SK-N-SH (cell line): ENCODE measurements at regions not wholly inside any gene's neighbourhood (a gene's known extent, or its start where the extent isn't known, plus 50 kb on each side); places are given as distances from the start of the nearest gene placed in this dataset.

Source experiments
- CTCF ChIA-PET: fragments of 300-600, 350-600 bp; formaldehyde crosslinking; extraction: SDS; loops from one replicate; lab custom pipeline; 2021; lab: Yijun Ruan, JAX
- POLR2A ChIA-PET: fragments of 350-600 bp; sonication (Branson Sonifier 250); formaldehyde crosslinking; extraction: SDS; loops from one replicate; lab custom pipeline; 2020; ENCODE audit warnings: antibody characterized with exemption, inconsistent platforms; lab: Yijun Ruan, JAX
- DNase-seq: peaks from one replicate; pipeline ENCODE4 v3.0.0; 2012
- H2AFZ ChIP-seq: fragments of 200-600 bp; sonication (generic); 2 replicates; pipeline ENCODE4 v1.8.1; 2016; ENCODE audit warnings: antibody characterized with exemption, mild to moderate bottlenecking, low read depth
- H3F3A ChIP-seq: fragments of 200-600 bp; sonication (generic); replicated peaks from 2 replicates; pipeline ENCODE3; 2016; ENCODE audit warnings: antibody characterized with exemption, mild to moderate bottlenecking; ENCODE audit not compliant: insufficient read depth
- H3K27ac ChIP-seq, 2 experiments: fragments of 200-500 bp in 1 of 2; fragments of 200-600 bp in 1 of 2; sonication (Bioruptor generic) in 1 of 2; sonication (generic), shearing (Covaris generic) in 1 of 2; 2 replicates each; pipeline versions ENCODE4 v1.5.1 to v1.6.1; 2014 to 2016; ENCODE audit warnings: low read depth in 2 of 2, inconsistent platforms in 1 of 2, low read length in 1 of 2, mild to moderate bottlenecking in 1 of 2, mixed read lengths in 1 of 2
- H3K27me3 ChIP-seq: fragments of 200-600 bp; sonication (generic), shearing (Covaris generic); 2 replicates; pipeline ENCODE4 v1.6.1; 2016; ENCODE audit warnings: mixed run types; ENCODE audit not compliant: insufficient read depth
- H3K36me3 ChIP-seq, 2 experiments: fragments of 200-500 bp in 1 of 2; fragments of 200-600 bp in 1 of 2; sonication (Bioruptor generic) in 1 of 2; sonication (generic) in 1 of 2; replicated peaks in 1 of 2; 2 replicates each; pipeline versions ENCODE3 to v1.5.1; 2014 to 2016; ENCODE audit warnings: low read length in 1 of 2, mild to moderate bottlenecking in 1 of 2; ENCODE audit not compliant: insufficient read depth in 2 of 2, control insufficient read depth in 1 of 2
- H3K4me1 ChIP-seq, 2 experiments: fragments of 200-500 bp in 1 of 2; fragments of 200-600 bp in 1 of 2; sonication (Bioruptor generic) in 1 of 2; sonication (generic), shearing (Covaris generic) in 1 of 2; 2 replicates each; pipeline versions ENCODE4 v1.5.1 to v1.6.1; 2014 to 2016; ENCODE audit warnings: low read depth in 1 of 2, low read length in 1 of 2, mixed run types in 1 of 2; ENCODE audit not compliant: insufficient read depth in 2 of 2, control insufficient read depth in 1 of 2
- H3K4me2 ChIP-seq: fragments of 200-600 bp; sonication (generic), shearing (Covaris generic); 2 replicates; pipeline ENCODE4 v1.6.1; 2017; ENCODE audit warnings: mixed run types
- H3K4me3 ChIP-seq, 2 experiments: fragments of 200-500 bp in 1 of 2; fragments of 200-600 bp in 1 of 2; sonication (Bioruptor generic) in 1 of 2; sonication (generic), shearing (Covaris generic) in 1 of 2; 2 replicates each; pipeline versions ENCODE4 v1.5.1 to v1.8.1; 2014 to 2016; ENCODE audit warnings: low read depth in 2 of 2, inconsistent platforms in 1 of 2, low read length in 1 of 2, mild to moderate bottlenecking in 1 of 2, mixed read lengths in 1 of 2, moderate library complexity in 1 of 2
- H3K79me2 ChIP-seq: fragments of 200-600 bp; sonication (generic); 2 replicates; pipeline ENCODE4 v1.8.1; 2017; ENCODE audit warnings: mild to moderate bottlenecking; ENCODE audit not compliant: insufficient read depth
- H3K9ac ChIP-seq: fragments of 200-600 bp; sonication (generic); 2 replicates; pipeline ENCODE4 v1.6.1; 2017; ENCODE audit warnings: mixed run types
- H3K9me2 ChIP-seq: fragments of 200-600 bp; sonication (generic); 2 replicates; pipeline ENCODE4 v1.6.1; 2017; ENCODE audit warnings: mixed run types
- H3K9me3 ChIP-seq: fragments of 200-600 bp; sonication (generic); 2 replicates; pipeline ENCODE4 v1.6.1; 2017; ENCODE audit warnings: mixed run types, mild to moderate bottlenecking, moderate library complexity
- H4K20me1 ChIP-seq: fragments of 200-600 bp; sonication (generic); 2 replicates; pipeline ENCODE4 v1.6.1; 2017; ENCODE audit warnings: mild to moderate bottlenecking, mixed run types; ENCODE audit not compliant: insufficient read depth
- ELF1 ChIP-seq: IDR thresholded peaks from 2 replicates; pipeline ENCODE4 v1.4.0; 2012
- EP300 ChIP-seq, 2 experiments: IDR thresholded peaks; 2 replicates each; pipeline versions ENCODE4 v1.4.0 to v1.6.1; 2012; ENCODE audit warnings: borderline replicate concordance in 1 of 2, low read depth in 1 of 2, low read length in 1 of 2
- EZH2phosphoT487 ChIP-seq: fragments of 200-600 bp; sonication (generic); IDR thresholded peaks from 2 replicates; pipeline ENCODE4 v1.6.1; 2017; ENCODE audit warnings: low read depth, mixed run types, mild to moderate bottlenecking, antibody characterized with exemption, moderate library complexity, borderline replicate concordance
- FOSL2 ChIP-seq: IDR thresholded peaks from 2 replicates; pipeline ENCODE4 v1.4.0; 2012; ENCODE audit warnings: low read depth, mild to moderate bottlenecking, moderate library complexity, borderline replicate concordance
- FOXJ3 ChIP-seq: sonication (generic); formaldehyde crosslinking; IDR thresholded peaks from 2 replicates; pipeline ENCODE4 v1.5.1; 2020; ENCODE audit warnings: mild to moderate bottlenecking, missing genetic modification reagents
- GABPA ChIP-seq: IDR thresholded peaks from 2 replicates; pipeline ENCODE4 v1.4.0; 2012; ENCODE audit warnings: low read depth, mild to moderate bottlenecking
- GATA2 ChIP-seq: sonication (generic); formaldehyde crosslinking; IDR thresholded peaks from 2 replicates; pipeline ENCODE4 v1.5.0; 2020; ENCODE audit warnings: mild to moderate bottlenecking, missing genetic modification reagents
- MEF2A ChIP-seq: IDR thresholded peaks from 2 replicates; pipeline ENCODE4 v1.4.0; 2012; ENCODE audit warnings: low read depth, borderline replicate concordance
- NFIC ChIP-seq: IDR thresholded peaks from 2 replicates; pipeline ENCODE4 v1.4.0; 2012; ENCODE audit warnings: borderline replicate concordance
- NRF1 ChIP-seq: IDR thresholded peaks from 2 replicates; pipeline ENCODE4 v1.6.1; 2012; ENCODE audit warnings: low read depth, mild to moderate bottlenecking, low read length
- SIN3A ChIP-seq: IDR thresholded peaks from 2 replicates; pipeline ENCODE4 v1.6.1; 2012; ENCODE audit warnings: low read depth, mild to moderate bottlenecking, low read length, moderate library complexity, borderline replicate concordance
- TAF1 ChIP-seq: IDR thresholded peaks from 2 replicates; pipeline ENCODE4 v1.6.1; 2012; ENCODE audit warnings: low read depth, mild to moderate bottlenecking, low read length, moderate library complexity, borderline replicate concordance
- TCF12 ChIP-seq: IDR thresholded peaks from 2 replicates; pipeline ENCODE4 v1.4.0; 2012
- YY1 ChIP-seq: IDR thresholded peaks from 2 replicates; pipeline ENCODE4 v1.4.0; 2012; ENCODE audit warnings: low read depth, mild to moderate bottlenecking
- WGBS: methylation state at CpG from one replicate; pipeline ENCODE4 v1.1.6; 2017; ENCODE audit warnings: low lambda C conversion rate; 5-methylcytosine and 5-hydroxymethylcytosine counted together
- TF ChIP-seq, protein P1 (sequence below): IDR thresholded peaks from 2 replicates; pipeline ENCODE4 v1.4.0; 2012; ENCODE audit warnings: low read depth, borderline replicate concordance
- TF ChIP-seq, protein P2 (sequence below): IDR thresholded peaks from 2 replicates; pipeline ENCODE4; 2012
- TF ChIP-seq, protein P3 (sequence below): fragments of 200-600 bp; sonication (generic); IDR thresholded peaks from 2 replicates; pipeline ENCODE4 v1.6.1; 2017; ENCODE audit warnings: antibody characterized with exemption, mild to moderate bottlenecking, moderate library complexity
- TF ChIP-seq, protein P4 (sequence below): IDR thresholded peaks from 2 replicates; pipeline ENCODE4 v1.4.0; 2012; ENCODE audit warnings: low read depth, borderline replicate concordance

DNA sequence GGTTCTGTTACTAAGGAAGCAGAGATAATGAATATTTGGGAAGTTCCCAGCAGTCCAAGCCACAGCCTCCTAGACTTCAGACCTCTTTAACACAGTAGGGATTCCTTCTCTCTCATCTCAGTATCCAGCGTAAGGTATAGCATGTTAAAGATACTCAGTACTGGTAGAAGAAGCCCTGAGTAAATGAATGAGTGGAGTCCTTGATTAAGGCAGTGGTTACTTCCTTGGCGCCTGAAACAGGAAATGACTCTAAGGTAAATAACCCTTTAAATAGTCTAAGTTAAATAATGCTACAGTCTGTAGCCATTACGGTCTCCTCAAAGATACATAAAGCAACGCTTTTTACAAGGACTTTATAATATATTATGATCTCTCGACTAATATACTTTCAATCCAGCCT, 650.8 kb upstream of the MIR17HG start:
- no peaks in the 10 kb centered on the region; a peak in 1 of 4 replicates for H3K4me1 ChIP-seq
- TF ChIP-seq NFIC (no peak), SIN3A (no peak), MEF2A (no peak), FOXJ3 (CRISPR knock-in tag) (no peak), YY1 (no peak), TAF1 (no peak), FOSL2 (no peak), EP300 (IDR thresholded peaks at IDR 0.05; ENCODE audit: borderline replicate concordance in 1 of 2, low read depth in 1 of 2, low read length in 1 of 2) (no peak), EZH2phosphoT487 (no peak), GABPA (no peak), GATA2 (CRISPR knock-in tag) (no peak), ELF1 (no peak), NRF1 (no peak), TCF12 (no peak)
- TF ChIP-seq, protein P1, sequence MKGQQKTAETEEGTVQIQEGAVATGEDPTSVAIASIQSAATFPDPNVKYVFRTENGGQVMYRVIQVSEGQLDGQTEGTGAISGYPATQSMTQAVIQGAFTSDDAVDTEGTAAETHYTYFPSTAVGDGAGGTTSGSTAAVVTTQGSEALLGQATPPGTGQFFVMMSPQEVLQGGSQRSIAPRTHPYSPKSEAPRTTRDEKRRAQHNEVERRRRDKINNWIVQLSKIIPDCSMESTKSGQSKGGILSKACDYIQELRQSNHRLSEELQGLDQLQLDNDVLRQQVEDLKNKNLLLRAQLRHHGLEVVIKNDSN: no peak
- TF ChIP-seq, protein P2, sequence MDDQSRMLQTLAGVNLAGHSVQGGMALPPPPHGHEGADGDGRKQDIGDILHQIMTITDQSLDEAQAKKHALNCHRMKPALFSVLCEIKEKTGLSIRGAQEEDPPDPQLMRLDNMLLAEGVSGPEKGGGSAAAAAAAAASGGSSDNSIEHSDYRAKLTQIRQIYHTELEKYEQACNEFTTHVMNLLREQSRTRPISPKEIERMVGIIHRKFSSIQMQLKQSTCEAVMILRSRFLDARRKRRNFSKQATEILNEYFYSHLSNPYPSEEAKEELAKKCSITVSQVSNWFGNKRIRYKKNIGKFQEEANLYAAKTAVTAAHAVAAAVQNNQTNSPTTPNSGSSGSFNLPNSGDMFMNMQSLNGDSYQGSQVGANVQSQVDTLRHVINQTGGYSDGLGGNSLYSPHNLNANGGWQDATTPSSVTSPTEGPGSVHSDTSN: no peak
- TF ChIP-seq, protein P3, sequence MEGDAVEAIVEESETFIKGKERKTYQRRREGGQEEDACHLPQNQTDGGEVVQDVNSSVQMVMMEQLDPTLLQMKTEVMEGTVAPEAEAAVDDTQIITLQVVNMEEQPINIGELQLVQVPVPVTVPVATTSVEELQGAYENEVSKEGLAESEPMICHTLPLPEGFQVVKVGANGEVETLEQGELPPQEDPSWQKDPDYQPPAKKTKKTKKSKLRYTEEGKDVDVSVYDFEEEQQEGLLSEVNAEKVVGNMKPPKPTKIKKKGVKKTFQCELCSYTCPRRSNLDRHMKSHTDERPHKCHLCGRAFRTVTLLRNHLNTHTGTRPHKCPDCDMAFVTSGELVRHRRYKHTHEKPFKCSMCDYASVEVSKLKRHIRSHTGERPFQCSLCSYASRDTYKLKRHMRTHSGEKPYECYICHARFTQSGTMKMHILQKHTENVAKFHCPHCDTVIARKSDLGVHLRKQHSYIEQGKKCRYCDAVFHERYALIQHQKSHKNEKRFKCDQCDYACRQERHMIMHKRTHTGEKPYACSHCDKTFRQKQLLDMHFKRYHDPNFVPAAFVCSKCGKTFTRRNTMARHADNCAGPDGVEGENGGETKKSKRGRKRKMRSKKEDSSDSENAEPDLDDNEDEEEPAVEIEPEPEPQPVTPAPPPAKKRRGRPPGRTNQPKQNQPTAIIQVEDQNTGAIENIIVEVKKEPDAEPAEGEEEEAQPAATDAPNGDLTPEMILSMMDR: no peak
- TF ChIP-seq, protein P4, sequence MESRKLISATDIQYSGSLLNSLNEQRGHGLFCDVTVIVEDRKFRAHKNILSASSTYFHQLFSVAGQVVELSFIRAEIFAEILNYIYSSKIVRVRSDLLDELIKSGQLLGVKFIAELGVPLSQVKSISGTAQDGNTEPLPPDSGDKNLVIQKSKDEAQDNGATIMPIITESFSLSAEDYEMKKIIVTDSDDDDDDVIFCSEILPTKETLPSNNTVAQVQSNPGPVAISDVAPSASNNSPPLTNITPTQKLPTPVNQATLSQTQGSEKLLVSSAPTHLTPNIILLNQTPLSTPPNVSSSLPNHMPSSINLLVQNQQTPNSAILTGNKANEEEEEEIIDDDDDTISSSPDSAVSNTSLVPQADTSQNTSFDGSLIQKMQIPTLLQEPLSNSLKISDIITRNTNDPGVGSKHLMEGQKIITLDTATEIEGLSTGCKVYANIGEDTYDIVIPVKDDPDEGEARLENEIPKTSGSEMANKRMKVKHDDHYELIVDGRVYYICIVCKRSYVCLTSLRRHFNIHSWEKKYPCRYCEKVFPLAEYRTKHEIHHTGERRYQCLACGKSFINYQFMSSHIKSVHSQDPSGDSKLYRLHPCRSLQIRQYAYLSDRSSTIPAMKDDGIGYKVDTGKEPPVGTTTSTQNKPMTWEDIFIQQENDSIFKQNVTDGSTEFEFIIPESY: no peak
- WGBS: 66% methylated on average over 5 of the region's 5 CpGs
- H3F3A ChIP-seq: no peaks in the 10 kb centered on the region
- H3K27me3 ChIP-seq: no peaks in the 10 kb centered on the region
- H3K79me2 ChIP-seq: no peaks in the 10 kb centered on the region
- H3K27ac ChIP-seq: no peak overlapping the region
- H3K4me3 ChIP-seq: no peak overlapping the region
- H3K9me3 ChIP-seq: no peaks in the 10 kb centered on the region
- no peaks in the 10 kb centered on the region for H4K20me1 ChIP-seq
- H3K9me2 ChIP-seq: no peaks in the 10 kb centered on the region
- ChIA-PET POLR2A (no interaction called here), CTCF (no interaction called here)
- no peak for DNase-seq
- H3K9ac ChIP-seq: no peak overlapping the region
- no peak overlapping the region; the same call in 1 of the 2 replicates for H2AFZ ChIP-seq
- no peaks in the 10 kb centered on the region for H3K36me3 ChIP-seq
- H3K4me2 ChIP-seq: no peak overlapping the region
